ENCODE measurements at regions not wholly inside any gene's neighbourhood (a gene's known extent, or its start where the extent isn't known, plus 50 kb on each side); places are given as distances from the start of the nearest gene placed in this dataset.

GRCh38 chr12:92356425-92356824 lies 210.8 kb upstream of the BTG1 start:
- DNase-seq (ENCODE audit: low read depth in 1 of 2, low spot score in 1 of 2), result no peak
- TF ChIP-seq BHLHE40 (IDR thresholded peaks at IDR 0.05; ENCODE audit: low read depth, low read length), result no peak
- TF ChIP-seq, protein P1, sequence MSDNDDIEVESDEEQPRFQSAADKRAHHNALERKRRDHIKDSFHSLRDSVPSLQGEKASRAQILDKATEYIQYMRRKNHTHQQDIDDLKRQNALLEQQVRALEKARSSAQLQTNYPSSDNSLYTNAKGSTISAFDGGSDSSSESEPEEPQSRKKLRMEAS (IDR thresholded peaks at IDR 0.05), result no peak
- no peak for TF ChIP-seq NFE2L2 (conservative IDR thresholded peaks at IDR 0.05; ENCODE audit: low read length)
- no peak for TF ChIP-seq MAFK (IDR thresholded peaks at IDR 0.05; ENCODE audit: partially characterized antibody)
- TF ChIP-seq EHMT2 (IDR thresholded peaks at IDR 0.05; ENCODE audit: low read depth), result no peak
- no peak for TF ChIP-seq EP300 (IDR thresholded peaks at IDR 0.05)
- TF ChIP-seq RFX5 (IDR thresholded peaks at IDR 0.05), result no peak
- no peak for TF ChIP-seq CHD4 (IDR thresholded peaks at IDR 0.05; ENCODE audit: borderline replicate concordance)
- no peak for TF ChIP-seq SREBF2 (IDR thresholded peaks at IDR 0.05)
- TF ChIP-seq RARB (CRISPR knock-in tag; IDR thresholded peaks at IDR 0.05), result no peak
- TF ChIP-seq, protein P2, sequence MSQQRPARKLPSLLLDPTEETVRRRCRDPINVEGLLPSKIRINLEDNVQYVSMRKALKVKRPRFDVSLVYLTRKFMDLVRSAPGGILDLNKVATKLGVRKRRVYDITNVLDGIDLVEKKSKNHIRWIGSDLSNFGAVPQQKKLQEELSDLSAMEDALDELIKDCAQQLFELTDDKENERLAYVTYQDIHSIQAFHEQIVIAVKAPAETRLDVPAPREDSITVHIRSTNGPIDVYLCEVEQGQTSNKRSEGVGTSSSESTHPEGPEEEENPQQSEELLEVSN (IDR thresholded peaks at IDR 0.05; ENCODE audit: borderline replicate concordance, low read depth), result no peak
- no peak for TF ChIP-seq NPAS2 (CRISPR knock-in tag; IDR thresholded peaks at IDR 0.05; ENCODE audit: borderline replicate concordance)
- no peak for TF ChIP-seq ZFP36 (IDR thresholded peaks at IDR 0.05; ENCODE audit: borderline replicate concordance, partially characterized antibody)
- no peak for TF ChIP-seq RNF2 (IDR thresholded peaks at IDR 0.05; ENCODE audit: borderline replicate concordance, low read depth)
- POLR2A ChIA-PET, result no interaction called here
- no peak for ATAC-seq
- WGBS (ENCODE audit: missing lambda C conversion rate), result 65% methylated on average over 2 of the region's 2 CpGs
- no peak for FAIRE-seq
- Histone ChIP-seq H3K4me3 (no peak overlapping the region), H3K4me1 (no peaks in the 10 kb centered on the region), H3K4me2 (no peak overlapping the region), H3K9me3 (no peaks in the 10 kb centered on the region), H3K27ac (no peak overlapping the region)
- CTCF ChIA-PET, result no interaction called here

GRCh38 chr12:92349635-92350034 lies 204.0 kb upstream of the BTG1 start:
- DNase-seq (ENCODE audit: low read depth in 1 of 2, low spot score in 1 of 2) (no peak), FAIRE-seq (no peak), ATAC-seq (no peak)
- TF ChIP-seq CBX8 (IDR thresholded peaks at IDR 0.05), result no peak
- no peak for TF ChIP-seq HOXB13 (CRISPR knock-in tag; IDR thresholded peaks at IDR 0.05; ENCODE audit: low read depth)
- TF ChIP-seq MYC (IDR thresholded peaks at IDR 0.05; ENCODE audit: borderline replicate concordance, low read length), result no peak
- TF ChIP-seq RARB (CRISPR knock-in tag; IDR thresholded peaks at IDR 0.05), result no peak
- no peak for TF ChIP-seq BCL3 (IDR thresholded peaks at IDR 0.05)
- TF ChIP-seq HOXA7 (CRISPR knock-in tag; IDR thresholded peaks at IDR 0.05), result no peak
- no peak for TF ChIP-seq CBX2 (IDR thresholded peaks at IDR 0.05; ENCODE audit: borderline replicate concordance, low read depth)
- no peak for TF ChIP-seq HOXB5 (CRISPR knock-in tag; IDR thresholded peaks at IDR 0.05)
- TF ChIP-seq ZNF302 (CRISPR knock-in tag; IDR thresholded peaks at IDR 0.05), result no peak
- TF ChIP-seq CEBPB (IDR thresholded peaks at IDR 0.05), result no peak
- TF ChIP-seq KDM5A (IDR thresholded peaks at IDR 0.05), result no peak
- TF ChIP-seq BHLHE40 (IDR thresholded peaks at IDR 0.05; ENCODE audit: low read depth, low read length), result no peak
- POLR2A ChIA-PET, result no interaction called here
- CTCF ChIA-PET, result no interaction called here
- Histone ChIP-seq H3K4me3 (no peak overlapping the region), H3K9me3 (no peaks in the 10 kb centered on the region), H3K4me1 (no peaks in the 10 kb centered on the region), H3K4me2 (no peak overlapping the region), H3K27ac (no peak overlapping the region)
- WGBS (ENCODE audit: missing lambda C conversion rate), result 68% methylated on average over 1 of the region's 1 CpG

DNA sequence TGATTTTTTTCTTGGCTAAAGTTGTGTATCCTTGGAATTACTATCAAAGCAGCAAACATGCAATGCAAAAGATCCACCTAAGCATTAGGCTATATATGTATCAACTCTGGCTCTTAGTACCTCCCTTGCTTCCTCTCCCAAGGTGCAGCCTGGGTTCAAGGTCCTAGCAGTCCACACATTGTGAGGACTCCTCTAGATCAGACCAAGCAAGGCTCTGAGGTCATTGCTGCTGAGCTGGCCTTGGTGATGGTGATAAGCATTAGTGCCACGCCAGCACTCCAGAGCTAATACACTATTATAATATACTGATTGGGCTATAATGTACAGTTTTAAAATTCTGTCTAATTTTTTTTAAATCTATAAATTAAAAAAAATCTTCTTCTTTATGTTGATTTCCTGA lies 196.9 kb upstream of the BTG1 start:
- no peak for ATAC-seq
- H3K27ac ChIP-seq, result no peak overlapping the region
- no peak for FAIRE-seq
- 73% methylated on average over 1 of the region's 1 CpG for WGBS (ENCODE audit: missing lambda C conversion rate)
- no peaks in the 10 kb centered on the region for H3K4me1 ChIP-seq
- ChIA-PET POLR2A (no interaction called here), CTCF (no interaction called here)
- no peak for DNase-seq (ENCODE audit: low read depth in 1 of 2, low spot score in 1 of 2)
- H3K4me3 ChIP-seq, result no peak overlapping the region
- H3K9me3 ChIP-seq, result no peaks in the 10 kb centered on the region
- no peak overlapping the region for H3K4me2 ChIP-seq
- TF ChIP-seq RARB (CRISPR knock-in tag; IDR thresholded peaks at IDR 0.05) (no peak), HOXB5 (CRISPR knock-in tag; IDR thresholded peaks at IDR 0.05) (no peak), REST (IDR thresholded peaks at IDR 0.05) (no peak), ATOH8 (CRISPR knock-in tag; IDR thresholded peaks at IDR 0.05; ENCODE audit: low read depth) (no peak), BCL3 (IDR thresholded peaks at IDR 0.05) (no peak), POLR2A (IDR thresholded peaks at IDR 0.05; ENCODE audit: low read length) (no peak)
- TF ChIP-seq, protein P3, sequence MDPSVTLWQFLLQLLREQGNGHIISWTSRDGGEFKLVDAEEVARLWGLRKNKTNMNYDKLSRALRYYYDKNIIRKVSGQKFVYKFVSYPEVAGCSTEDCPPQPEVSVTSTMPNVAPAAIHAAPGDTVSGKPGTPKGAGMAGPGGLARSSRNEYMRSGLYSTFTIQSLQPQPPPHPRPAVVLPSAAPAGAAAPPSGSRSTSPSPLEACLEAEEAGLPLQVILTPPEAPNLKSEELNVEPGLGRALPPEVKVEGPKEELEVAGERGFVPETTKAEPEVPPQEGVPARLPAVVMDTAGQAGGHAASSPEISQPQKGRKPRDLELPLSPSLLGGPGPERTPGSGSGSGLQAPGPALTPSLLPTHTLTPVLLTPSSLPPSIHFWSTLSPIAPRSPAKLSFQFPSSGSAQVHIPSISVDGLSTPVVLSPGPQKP (IDR thresholded peaks at IDR 0.05; ENCODE audit: low read depth, low read length), result no peak

Measured in A549 (cell line).